ENCODE measurements at regions not wholly inside any gene's neighbourhood (a gene's known extent, or its start where the extent isn't known, plus 50 kb on each side); places are given as distances from the start of the nearest gene placed in this dataset.
"Not testable (repeated sequence)": the region's sequence is repeated elsewhere in the genome, so short reads cannot be mapped to it uniquely, and the experiment has no call there.

- DNase-seq = no peak
Measured at GRCh38 chr1:240722788-240723187, 110.8 kb upstream of the GREM2 start.

- DNase-seq = no peak
Measured at GRCh38 chr1:240720976-240721375, 109.0 kb upstream of the GREM2 start.

DNA sequence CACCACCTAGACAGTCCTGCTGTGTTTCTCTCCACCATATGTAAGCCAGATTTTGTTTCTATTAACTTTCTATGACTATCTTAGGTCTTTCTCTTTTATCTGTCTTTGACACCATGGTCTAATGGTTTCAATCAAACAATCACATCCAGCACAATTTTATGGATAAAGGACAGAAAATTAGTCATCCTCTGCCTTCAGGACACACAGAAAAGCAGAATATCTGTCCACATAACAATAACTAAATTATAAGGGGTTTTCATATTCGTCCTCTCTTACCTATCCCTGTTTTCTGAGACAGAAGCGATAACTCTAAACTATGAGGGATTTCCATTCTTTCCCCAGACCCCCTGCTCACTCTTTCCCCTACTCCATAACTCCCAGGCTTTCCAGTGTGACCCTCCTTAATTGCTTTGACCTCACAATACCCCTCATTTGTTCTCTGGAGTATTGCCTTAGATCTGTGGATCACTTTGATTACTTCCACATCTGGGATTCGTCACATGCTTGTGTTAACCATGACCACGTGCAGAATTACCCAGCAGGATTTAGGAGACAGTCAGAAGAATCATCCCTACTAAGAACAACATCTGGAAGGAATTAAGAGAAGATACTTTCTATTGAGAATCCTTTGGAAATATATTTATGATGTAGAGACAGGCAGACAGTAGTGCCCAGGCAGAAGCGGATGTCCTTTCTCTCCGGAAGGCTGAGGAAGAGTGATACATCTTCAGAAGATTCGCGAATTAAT is 108.2 kb upstream of the GREM2 start:
- no peak for DNase-seq

- DNase-seq = not testable (repeated sequence)
Measured at GRCh38 chr1:240716538-240716937, 104.6 kb upstream of the GREM2 start.

DNA sequence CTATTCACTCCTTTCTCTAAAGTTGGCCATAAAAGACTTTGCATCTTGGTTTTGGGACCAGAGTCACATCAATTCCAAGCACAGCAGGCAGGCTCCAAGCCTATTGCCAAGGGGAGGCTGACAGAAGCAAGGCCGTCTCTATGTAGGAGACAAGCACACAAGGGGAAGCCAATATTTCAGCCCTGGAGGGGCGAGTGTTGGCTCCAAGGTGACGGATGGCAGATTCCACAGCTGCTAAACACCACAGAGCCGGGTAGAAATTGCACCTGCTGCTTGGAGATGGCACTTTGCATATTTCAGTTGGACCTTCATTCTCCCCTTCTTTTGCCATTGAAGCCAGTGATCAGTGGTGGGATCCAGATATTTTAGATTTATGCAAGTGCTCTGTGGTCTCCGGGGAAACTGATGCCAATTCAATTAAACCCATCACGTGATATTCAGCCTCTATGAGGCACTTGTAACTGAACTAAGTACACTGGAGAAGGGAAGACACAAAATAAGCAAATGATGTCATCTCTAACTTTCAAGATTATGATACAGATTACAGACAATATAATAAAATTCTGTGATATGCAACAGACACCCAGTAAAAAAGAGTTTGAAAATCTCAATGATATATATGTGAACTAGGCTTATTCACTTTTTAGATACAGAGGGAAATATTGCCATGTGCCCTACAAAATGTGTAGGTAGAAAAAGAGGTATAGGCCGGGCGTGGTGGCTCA is 102.8 kb upstream of the GREM2 start:
- no peak for DNase-seq

GRCh38 chr1:240712014-240712731 is 100.2 kb upstream of the GREM2 start:
- no peak for DNase-seq

DNA sequence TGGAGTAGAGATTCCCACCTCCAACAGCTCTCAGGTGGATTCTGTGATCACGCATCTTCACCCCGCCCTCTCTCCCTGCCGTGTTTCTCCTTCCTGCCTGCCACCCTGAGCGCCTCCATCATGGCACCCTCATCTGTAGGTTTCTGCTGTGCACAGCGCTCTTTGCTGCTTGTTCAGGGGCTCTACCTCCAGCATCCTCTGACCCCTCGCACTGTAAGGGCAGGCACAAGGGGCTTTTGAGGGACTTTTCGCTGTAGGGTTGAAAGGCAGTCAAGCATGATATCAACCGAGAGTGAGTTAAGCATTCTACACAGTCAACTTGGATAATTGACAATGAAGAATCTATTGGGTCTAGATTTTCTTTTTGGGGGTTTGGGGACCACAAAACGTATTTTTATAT is 99.1 kb upstream of the GREM2 start:
- DNase-seq = no peak

DNA sequence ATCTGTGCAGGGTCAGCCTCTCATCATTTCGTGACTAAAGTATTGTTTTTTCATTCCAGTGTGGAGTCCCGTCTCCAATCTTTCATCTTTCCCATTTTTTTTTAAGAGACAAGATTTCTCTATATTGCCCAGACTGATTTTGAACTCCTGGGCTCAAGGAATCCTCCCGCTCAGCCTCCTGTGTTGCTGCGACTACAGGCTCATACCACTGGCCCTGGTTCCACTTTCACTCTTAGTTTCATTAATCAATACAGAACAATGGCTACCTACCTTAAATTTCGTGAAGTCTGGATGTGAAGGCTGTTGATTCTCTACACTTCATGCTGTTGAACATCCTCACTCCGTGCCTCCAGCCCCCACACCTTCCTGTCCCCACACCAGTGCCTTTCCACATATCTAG is 97.7 kb upstream of the GREM2 start:
- no peak for DNase-seq

- DNase-seq = no peak
Measured at GRCh38 chr1:240706150-240706935, 94.4 kb upstream of the GREM2 start.

DNA sequence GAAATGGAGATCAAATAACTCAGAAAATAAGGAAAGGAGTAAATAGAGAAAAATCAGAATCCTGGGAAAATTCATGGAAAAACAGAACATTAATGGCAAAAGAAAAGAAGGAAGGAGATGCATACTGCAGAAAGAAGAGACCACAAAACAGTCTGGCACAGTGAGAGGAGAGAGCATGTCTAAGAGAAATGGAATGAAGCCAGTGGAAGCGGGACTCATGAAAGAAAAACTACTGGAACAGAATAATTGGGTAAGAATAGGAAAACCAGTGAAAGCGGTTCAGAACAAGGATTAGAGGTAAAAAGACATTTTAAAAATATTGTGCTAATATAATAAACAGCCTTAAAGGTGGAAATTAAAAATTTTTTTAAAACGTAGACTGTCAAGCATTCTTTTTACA is 93.6 kb upstream of the GREM2 start:
- no peak for DNase-seq

- no peak for DNase-seq
Measured at GRCh38 chr1:240701412-240701811, 89.5 kb upstream of the GREM2 start.

- DNase-seq = no peak
Measured at GRCh38 chr1:240695416-240695815, 83.5 kb upstream of the GREM2 start.

DNA sequence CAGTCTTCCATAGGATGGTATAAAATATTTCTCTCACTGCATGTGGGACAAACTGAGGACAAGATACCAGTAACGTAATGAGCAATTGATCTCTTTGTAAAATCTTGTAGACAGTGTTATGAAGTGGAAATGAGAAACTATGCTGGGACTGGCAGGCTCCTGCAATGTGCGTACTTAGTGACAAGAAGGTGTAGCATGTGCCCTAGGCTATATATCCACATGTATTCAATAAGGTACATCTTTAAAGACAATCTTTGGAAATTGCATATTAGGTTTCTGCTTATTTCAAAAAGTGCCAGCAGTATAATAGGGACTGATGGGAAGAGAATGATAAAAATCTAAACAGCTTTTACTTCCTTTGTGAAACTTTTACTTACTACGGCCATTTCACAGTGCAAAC is 81.9 kb upstream of the GREM2 start:
- DNase-seq = no peak

GRCh38 chr1:240693036-240693435 is 81.1 kb upstream of the GREM2 start:
- DNase-seq = no peak

- DNase-seq = peak; percentile 21
Measured at GRCh38 chr1:240691909-240692705, 80.2 kb upstream of the GREM2 start.

DNA sequence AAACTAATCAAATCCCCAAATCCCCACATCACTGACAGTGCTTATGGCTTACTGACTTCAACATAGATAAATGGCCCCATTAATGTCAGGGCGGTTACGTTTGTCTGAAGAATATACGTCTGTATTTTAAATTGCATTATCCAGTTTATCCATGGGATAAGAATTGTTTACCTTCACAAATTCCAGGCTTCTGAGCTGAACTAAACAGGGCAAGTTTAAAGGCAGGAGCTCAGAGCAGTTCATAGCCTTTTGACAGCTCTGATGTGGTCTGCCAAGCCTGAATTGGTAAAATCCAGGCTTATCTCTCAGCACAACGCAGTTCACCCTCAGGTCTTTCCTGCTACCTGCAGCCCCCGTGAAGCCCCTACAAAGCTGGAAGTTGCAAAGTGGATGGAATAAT is 79.5 kb upstream of the GREM2 start:
- no peak for DNase-seq

DNA sequence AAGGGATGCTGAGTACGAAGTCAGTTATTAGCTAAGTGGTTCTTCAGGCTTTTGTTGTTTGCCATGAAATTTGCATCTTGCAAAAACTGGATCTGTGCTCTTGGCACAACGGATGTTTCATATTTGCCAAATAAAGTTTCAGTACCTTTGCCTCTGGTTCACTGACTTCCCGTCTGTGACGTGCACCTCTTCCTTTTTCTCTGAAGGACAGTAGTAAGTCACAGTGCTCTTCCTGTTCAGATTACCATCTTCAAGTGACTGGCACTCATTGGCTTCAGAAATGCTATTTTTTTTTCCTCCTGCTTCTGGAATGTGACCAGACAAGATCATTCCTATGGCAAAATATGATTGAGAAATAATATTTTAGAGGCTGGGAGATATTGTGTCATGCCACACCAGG is 75.9 kb upstream of the GREM2 start:
- DNase-seq = no peak

DNA sequence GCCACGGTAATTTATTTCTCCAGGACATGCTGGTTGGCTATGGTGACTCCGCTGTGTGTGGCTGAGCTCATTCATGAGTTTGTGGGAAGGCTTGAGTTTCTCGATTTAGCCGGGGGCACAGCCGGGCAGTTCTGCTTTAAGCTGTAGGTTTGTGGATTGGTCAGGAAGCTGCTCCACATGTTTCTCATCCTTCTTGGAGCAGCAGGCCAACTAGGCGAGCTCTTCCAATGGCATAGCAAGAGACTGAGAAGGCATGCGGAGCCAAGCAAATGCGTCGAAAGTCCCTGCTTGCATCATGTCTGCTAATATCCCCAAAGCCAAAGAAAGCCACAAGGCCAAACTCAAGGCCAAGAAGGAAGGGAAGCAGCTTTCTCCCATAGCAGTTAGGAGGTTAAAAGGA is 71.6 kb upstream of the GREM2 start:
- no peak for DNase-seq

GRCh38 chr1:240682859-240683242 is 70.9 kb upstream of the GREM2 start:
- no peak for DNase-seq

DNA sequence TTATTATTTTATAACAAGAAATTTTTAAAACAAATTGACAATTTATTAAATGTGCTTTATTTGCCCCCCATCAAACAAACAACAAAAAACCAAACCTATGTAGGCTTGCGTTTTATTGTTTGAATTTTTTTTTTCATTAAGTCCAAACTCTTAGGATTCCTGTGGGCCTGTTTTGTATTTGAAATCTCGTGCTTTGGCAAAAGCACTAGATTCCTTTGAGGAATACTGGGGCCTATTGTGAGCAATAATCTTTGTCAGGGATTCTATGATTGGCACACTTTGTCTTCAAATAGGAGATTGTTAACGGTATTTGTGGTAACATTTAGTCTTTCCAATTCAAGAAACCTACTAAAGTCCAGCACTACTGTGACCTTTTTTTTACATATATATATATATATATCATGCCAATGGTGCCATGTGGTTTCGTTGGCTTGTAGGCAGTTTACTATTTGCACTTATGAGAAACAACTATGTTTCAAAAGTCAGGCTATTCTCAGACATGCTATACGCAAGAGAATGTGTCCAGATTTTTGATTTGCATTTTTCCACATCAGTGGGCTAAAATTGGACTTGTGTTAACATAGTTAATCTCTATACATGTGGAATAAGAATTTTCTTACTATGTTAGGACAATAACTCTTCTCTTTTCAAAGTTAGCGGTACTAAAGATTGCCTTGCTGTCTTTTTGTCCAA is 70.4 kb upstream of the GREM2 start:
- no peak for DNase-seq

- no peak for DNase-seq
Measured at GRCh38 chr1:240672132-240672811, 60.3 kb upstream of the GREM2 start.

Data from activated T-cell treated with anti-CD3 and anti-CD28 coated beads, Interleukin-2, amount 50 U/mL, for 1 hour (primary cell).